ENCODE measurements at regions not wholly inside any gene's neighbourhood (a gene's known extent, or its start where the extent isn't known, plus 50 kb on each side); places are given as distances from the start of the nearest gene placed in this dataset.

GRCh38 chr16:9650284-9650683 lies 531.9 kb downstream of the GRIN2A start:
- TF ChIP-seq CTCF (IDR thresholded peaks at IDR 0.05), result no peak
- no peak for TF ChIP-seq POLR2A (IDR thresholded peaks at IDR 0.05)
